Central memory CD8-positive, alpha-beta T cell (primary cell): ENCODE measurements at regions not wholly inside any gene's neighbourhood (a gene's known extent, or its start where the extent isn't known, plus 50 kb on each side); places are given as distances from the start of the nearest gene placed in this dataset.

Experiments used
- ATAC-seq: fragments of 150-1000 bp; cut with Tn5 transposase; replicated peaks from 2 replicates; pipeline ENCODE4 v1.10.0; 2022; ENCODE audit warnings: mild to moderate bottlenecking, moderate FRiP score, moderate number of reproducible peaks; ENCODE audit not compliant: poor library complexity, severe bottlenecking; ENCODE audit errors: extremely low read depth
- DNase-seq, 2 donors: peaks; one replicate each; pipeline ENCODE4 v3.0.0; 2021; ENCODE audit warnings: low spot score in 2 of 2
- H3K27ac Mint-ChIP-seq: one replicate; pipeline ENCODE4 v1.8.0; 2022; ENCODE audit warnings: low read depth, mild to moderate bottlenecking, moderate library complexity, mixed read lengths
- H3K27me3 Mint-ChIP-seq: one replicate; pipeline ENCODE4 v1.8.0; 2022; ENCODE audit warnings: mixed read lengths
- H3K36me3 Mint-ChIP-seq: one replicate; pipeline ENCODE4 v1.8.0; 2022; ENCODE audit warnings: mild to moderate bottlenecking, moderate library complexity, mixed read lengths; ENCODE audit not compliant: insufficient read depth
- H3K4me1 Mint-ChIP-seq: one replicate; pipeline ENCODE4 v1.8.0; 2022; ENCODE audit warnings: mixed read lengths
- H3K4me3 Mint-ChIP-seq: one replicate; pipeline ENCODE4 v1.8.0; 2022; ENCODE audit warnings: mild to moderate bottlenecking, moderate library complexity, mixed read lengths
- H3K9me3 Mint-ChIP-seq: one replicate; pipeline ENCODE4 v1.8.0; 2022; ENCODE audit warnings: mixed read lengths

- Mint-ChIP-seq H3K4me3 (no peak overlapping the region), H3K36me3 (no peaks in the 10 kb centered on the region)
- no peak for ATAC-seq
Measured at GRCh38 chr13:42454749-42455148, 119.2 kb upstream of the TNFSF11 start.

GRCh38 chr13:42458193-42458592 lies 115.8 kb upstream of the TNFSF11 start:
- Mint-ChIP-seq H3K36me3 (no peaks in the 10 kb centered on the region), H3K27me3 (no peaks in the 10 kb centered on the region), H3K9me3 (peaks cover 7% of the 10 kb centered on the region), H3K4me1 (no peaks in the 10 kb centered on the region), H3K4me3 (no peak overlapping the region), H3K27ac (no peak overlapping the region)
- DNase-seq (no peak), ATAC-seq (no peak)

More at GRCh38 chr13:42454749-42455148, 119.2 kb upstream of the TNFSF11 start:
- no peak for DNase-seq
- Mint-ChIP-seq H3K9me3 (no peaks in the 10 kb centered on the region), H3K4me1 (no peaks in the 10 kb centered on the region), H3K27me3 (no peaks in the 10 kb centered on the region), H3K27ac (no peak overlapping the region)

GRCh38 chr13:42466123-42466522 lies 107.8 kb upstream of the TNFSF11 start:
- H3K9me3 Mint-ChIP-seq, result peaks cover 7% of the 10 kb centered on the region
- peaks cover 10% of the 10 kb centered on the region for H3K4me1 Mint-ChIP-seq
- no peaks in the 10 kb centered on the region for H3K27me3 Mint-ChIP-seq
- ATAC-seq (no peak), DNase-seq (no peak)
- H3K4me3 Mint-ChIP-seq, result no peak overlapping the region
- peak overlapping the region; percentile 72 for H3K27ac Mint-ChIP-seq
- H3K36me3 Mint-ChIP-seq, result no peaks in the 10 kb centered on the region

GRCh38 chr13:42466609-42467008 lies 107.3 kb upstream of the TNFSF11 start:
- peak overlapping the region; percentile 72 for H3K27ac Mint-ChIP-seq
- H3K4me3 Mint-ChIP-seq, result no peak overlapping the region

GRCh38 chr13:42474954-42475353 lies 99.0 kb upstream of the TNFSF11 start:
- Mint-ChIP-seq H3K27me3 (no peaks in the 10 kb centered on the region), H3K4me3 (no peak overlapping the region), H3K36me3 (no peaks in the 10 kb centered on the region), H3K9me3 (no peaks in the 10 kb centered on the region), H3K4me1 (no peaks in the 10 kb centered on the region), H3K27ac (no peak overlapping the region)
- no peak for ATAC-seq
- no peak for DNase-seq

More at GRCh38 chr13:42466609-42467008, 107.3 kb upstream of the TNFSF11 start:
- ATAC-seq, result no peak
- Mint-ChIP-seq H3K27me3 (no peaks in the 10 kb centered on the region), H3K36me3 (no peaks in the 10 kb centered on the region), H3K9me3 (peaks cover 7% of the 10 kb centered on the region), H3K4me1 (peaks cover 10% of the 10 kb centered on the region)
- DNase-seq, result no peak

GRCh38 chr13:42477596-42478190 lies 96.3 kb upstream of the TNFSF11 start:
- H3K36me3 Mint-ChIP-seq, result no peaks in the 10 kb centered on the region

GRCh38 chr13:42478531-42479156 lies 95.3 kb upstream of the TNFSF11 start:
- H3K27ac Mint-ChIP-seq, result no peak overlapping the region
- DNase-seq, result no peak
- H3K4me1 Mint-ChIP-seq, result no peaks in the 10 kb centered on the region
- no peaks in the 10 kb centered on the region for H3K9me3 Mint-ChIP-seq
- H3K4me3 Mint-ChIP-seq, result no peak overlapping the region
- no peaks in the 10 kb centered on the region for H3K27me3 Mint-ChIP-seq
- no peaks in the 10 kb centered on the region for H3K36me3 Mint-ChIP-seq
- no peak for ATAC-seq

More at GRCh38 chr13:42477596-42478190, 96.3 kb upstream of the TNFSF11 start:
- ATAC-seq (no peak), DNase-seq (no peak)
- Mint-ChIP-seq H3K4me1 (no peaks in the 10 kb centered on the region), H3K27ac (no peak overlapping the region), H3K27me3 (no peaks in the 10 kb centered on the region), H3K9me3 (no peaks in the 10 kb centered on the region), H3K4me3 (no peak overlapping the region)

- Mint-ChIP-seq H3K27ac (no peak overlapping the region), H3K4me1 (no peaks in the 10 kb centered on the region), H3K27me3 (no peaks in the 10 kb centered on the region), H3K4me3 (no peak overlapping the region), H3K36me3 (peaks cover 1% of the 10 kb centered on the region), H3K9me3 (no peaks in the 10 kb centered on the region)
- no peak for DNase-seq
- ATAC-seq, result no peak
Measured at GRCh38 chr13:42484386-42484785, 89.6 kb upstream of the TNFSF11 start.

- Mint-ChIP-seq H3K4me1 (no peaks in the 10 kb centered on the region), H3K36me3 (peaks cover 1% of the 10 kb centered on the region), H3K9me3 (no peaks in the 10 kb centered on the region), H3K27me3 (no peaks in the 10 kb centered on the region), H3K4me3 (no peak overlapping the region), H3K27ac (no peak overlapping the region)
- ATAC-seq (no peak), DNase-seq (no peak)
Measured at GRCh38 chr13:42485272-42485671, 88.7 kb upstream of the TNFSF11 start.

GRCh38 chr13:42486711-42487198 lies 87.2 kb upstream of the TNFSF11 start:
- Mint-ChIP-seq H3K27me3 (no peaks in the 10 kb centered on the region), H3K27ac (peak overlapping the region; percentile 27), H3K36me3 (peaks cover 1% of the 10 kb centered on the region), H3K9me3 (no peaks in the 10 kb centered on the region), H3K4me3 (no peak overlapping the region), H3K4me1 (no peaks in the 10 kb centered on the region)
- ATAC-seq, result no peak
- no peak for DNase-seq

GRCh38 chr13:42487221-42487620 lies 86.7 kb upstream of the TNFSF11 start:
- no peak overlapping the region for H3K4me3 Mint-ChIP-seq
- no peaks in the 10 kb centered on the region for H3K4me1 Mint-ChIP-seq
- peaks cover 1% of the 10 kb centered on the region for H3K36me3 Mint-ChIP-seq
- H3K27me3 Mint-ChIP-seq, result no peaks in the 10 kb centered on the region
- no peak for ATAC-seq
- no peak overlapping the region for H3K27ac Mint-ChIP-seq
- DNase-seq, result no peak
- H3K9me3 Mint-ChIP-seq, result no peaks in the 10 kb centered on the region

GRCh38 chr13:42490676-42491075 lies 83.3 kb upstream of the TNFSF11 start:
- DNase-seq, result no peak
- no peak for ATAC-seq
- no peaks in the 10 kb centered on the region for H3K4me1 Mint-ChIP-seq
- no peaks in the 10 kb centered on the region for H3K27me3 Mint-ChIP-seq
- H3K4me3 Mint-ChIP-seq, result no peak overlapping the region
- H3K27ac Mint-ChIP-seq, result no peak overlapping the region
- no peaks in the 10 kb centered on the region for H3K9me3 Mint-ChIP-seq
- H3K36me3 Mint-ChIP-seq, result peaks cover 1% of the 10 kb centered on the region

- Mint-ChIP-seq H3K27ac (no peak overlapping the region), H3K36me3 (no peaks in the 10 kb centered on the region), H3K4me3 (no peak overlapping the region), H3K4me1 (peaks cover 5% of the 10 kb centered on the region), H3K27me3 (no peaks in the 10 kb centered on the region), H3K9me3 (no peaks in the 10 kb centered on the region)
- no peak for ATAC-seq
- DNase-seq, result no peak
Measured at GRCh38 chr13:42492372-42492920, 81.5 kb upstream of the TNFSF11 start.
